C4-2B (cell line): ENCODE measurements at regions not wholly inside any gene's neighbourhood (a gene's known extent, or its start where the extent isn't known, plus 50 kb on each side); places are given as distances from the start of the nearest gene placed in this dataset.
"Not testable (repeated sequence)": the region's sequence is repeated elsewhere in the genome, so short reads cannot be mapped to it uniquely, and the experiment has no call there.

Source experiments
- H3K27ac ChIP-seq: fragments of 450-650 bp; 2 replicates; pipeline ENCODE4 v1.5.1; 2017
- CTCF ChIP-seq: fragments of 450-650 bp; conservative IDR thresholded peaks from 2 replicates; pipeline ENCODE4 v1.5.1; 2017; ENCODE audit warnings: mild to moderate bottlenecking
- ZFX ChIP-seq: fragments of 450-650 bp; IDR thresholded peaks from 2 replicates; pipeline ENCODE4 v1.6.1; 2017

- TF ChIP-seq CTCF: no peak
- TF ChIP-seq ZFX: no peak
- no peak overlapping the region for H3K27ac ChIP-seq
These were observed 184.7 kb downstream of the GJA1 start for GRCh38 chr6:121619987-121620740.

- no peak for TF ChIP-seq ZFX
- TF ChIP-seq CTCF: no peak
- H3K27ac ChIP-seq: no peak overlapping the region
These were observed 192.3 kb downstream of the GJA1 start for GRCh38 chr6:121627761-121628160.

- H3K27ac ChIP-seq: no peak overlapping the region
- TF ChIP-seq ZFX: no peak
- TF ChIP-seq CTCF: no peak
These were observed 195.3 kb downstream of the GJA1 start for GRCh38 chr6:121630716-121631115.

GRCh38 chr6:121631752-121632151 lies 196.3 kb downstream of the GJA1 start:
- not testable (repeated sequence) for H3K27ac ChIP-seq

GRCh38 chr6:121633309-121633708 lies 197.9 kb downstream of the GJA1 start:
- H3K27ac ChIP-seq: no peak overlapping the region
- TF ChIP-seq ZFX (no peak), CTCF (no peak)

GRCh38 chr6:121634586-121634985 lies 199.1 kb downstream of the GJA1 start:
- not testable (repeated sequence) for H3K27ac ChIP-seq

- TF ChIP-seq ZFX (no peak), CTCF (no peak)
- H3K27ac ChIP-seq: no peak overlapping the region
These were observed 199.9 kb downstream of the GJA1 start for GRCh38 chr6:121635355-121635754.

GRCh38 chr6:121636217-121636616 lies 200.8 kb downstream of the GJA1 start:
- H3K27ac ChIP-seq: not testable (repeated sequence)

GRCh38 chr6:121639021-121639420 lies 203.6 kb downstream of the GJA1 start:
- TF ChIP-seq ZFX: no peak
- H3K27ac ChIP-seq: no peak overlapping the region

GRCh38 chr6:121641158-121641557 lies 205.7 kb downstream of the GJA1 start:
- TF ChIP-seq ZFX (no peak), CTCF (no peak)
- H3K27ac ChIP-seq: no peak overlapping the region
